SK-N-SH (cell line): ENCODE measurements at regions not wholly inside any gene's neighbourhood (a gene's known extent, or its start where the extent isn't known, plus 50 kb on each side); places are given as distances from the start of the nearest gene placed in this dataset.

Experiments used
- CTCF ChIA-PET: fragments of 300-600, 350-600 bp; formaldehyde crosslinking; extraction: SDS; loops from one replicate; lab custom pipeline; 2021; lab: Yijun Ruan, JAX
- POLR2A ChIA-PET: fragments of 350-600 bp; sonication (Branson Sonifier 250); formaldehyde crosslinking; extraction: SDS; loops from one replicate; lab custom pipeline; 2020; ENCODE audit warnings: antibody characterized with exemption, inconsistent platforms; lab: Yijun Ruan, JAX
- DNase-seq: peaks from one replicate; pipeline ENCODE4 v3.0.0; 2012
- H2AFZ ChIP-seq: fragments of 200-600 bp; sonication (generic); 2 replicates; pipeline ENCODE4 v1.8.1; 2016; ENCODE audit warnings: antibody characterized with exemption, mild to moderate bottlenecking, low read depth
- H3F3A ChIP-seq: fragments of 200-600 bp; sonication (generic); replicated peaks from 2 replicates; pipeline ENCODE3; 2016; ENCODE audit warnings: antibody characterized with exemption, mild to moderate bottlenecking; ENCODE audit not compliant: insufficient read depth
- H3K27ac ChIP-seq, 2 experiments: fragments of 200-500 bp in 1 of 2; fragments of 200-600 bp in 1 of 2; sonication (Bioruptor generic) in 1 of 2; sonication (generic), shearing (Covaris generic) in 1 of 2; 2 replicates each; pipeline versions ENCODE4 v1.5.1 to v1.6.1; 2014 to 2016; ENCODE audit warnings: low read depth in 2 of 2, inconsistent platforms in 1 of 2, low read length in 1 of 2, mild to moderate bottlenecking in 1 of 2, mixed read lengths in 1 of 2
- H3K27me3 ChIP-seq: fragments of 200-600 bp; sonication (generic), shearing (Covaris generic); 2 replicates; pipeline ENCODE4 v1.6.1; 2016; ENCODE audit warnings: mixed run types; ENCODE audit not compliant: insufficient read depth
- H3K36me3 ChIP-seq, 2 experiments: fragments of 200-500 bp in 1 of 2; fragments of 200-600 bp in 1 of 2; sonication (Bioruptor generic) in 1 of 2; sonication (generic) in 1 of 2; replicated peaks in 1 of 2; 2 replicates each; pipeline versions ENCODE3 to v1.5.1; 2014 to 2016; ENCODE audit warnings: low read length in 1 of 2, mild to moderate bottlenecking in 1 of 2; ENCODE audit not compliant: insufficient read depth in 2 of 2, control insufficient read depth in 1 of 2
- H3K4me1 ChIP-seq, 2 experiments: fragments of 200-500 bp in 1 of 2; fragments of 200-600 bp in 1 of 2; sonication (Bioruptor generic) in 1 of 2; sonication (generic), shearing (Covaris generic) in 1 of 2; 2 replicates each; pipeline versions ENCODE4 v1.5.1 to v1.6.1; 2014 to 2016; ENCODE audit warnings: low read depth in 1 of 2, low read length in 1 of 2, mixed run types in 1 of 2; ENCODE audit not compliant: insufficient read depth in 2 of 2, control insufficient read depth in 1 of 2
- H3K4me2 ChIP-seq: fragments of 200-600 bp; sonication (generic), shearing (Covaris generic); 2 replicates; pipeline ENCODE4 v1.6.1; 2017; ENCODE audit warnings: mixed run types
- H3K4me3 ChIP-seq, 2 experiments: fragments of 200-500 bp in 1 of 2; fragments of 200-600 bp in 1 of 2; sonication (Bioruptor generic) in 1 of 2; sonication (generic), shearing (Covaris generic) in 1 of 2; 2 replicates each; pipeline versions ENCODE4 v1.5.1 to v1.8.1; 2014 to 2016; ENCODE audit warnings: low read depth in 2 of 2, inconsistent platforms in 1 of 2, low read length in 1 of 2, mild to moderate bottlenecking in 1 of 2, mixed read lengths in 1 of 2, moderate library complexity in 1 of 2
- H3K79me2 ChIP-seq: fragments of 200-600 bp; sonication (generic); 2 replicates; pipeline ENCODE4 v1.8.1; 2017; ENCODE audit warnings: mild to moderate bottlenecking; ENCODE audit not compliant: insufficient read depth
- H3K9ac ChIP-seq: fragments of 200-600 bp; sonication (generic); 2 replicates; pipeline ENCODE4 v1.6.1; 2017; ENCODE audit warnings: mixed run types
- H3K9me2 ChIP-seq: fragments of 200-600 bp; sonication (generic); 2 replicates; pipeline ENCODE4 v1.6.1; 2017; ENCODE audit warnings: mixed run types
- H3K9me3 ChIP-seq: fragments of 200-600 bp; sonication (generic); 2 replicates; pipeline ENCODE4 v1.6.1; 2017; ENCODE audit warnings: mixed run types, mild to moderate bottlenecking, moderate library complexity
- H4K20me1 ChIP-seq: fragments of 200-600 bp; sonication (generic); 2 replicates; pipeline ENCODE4 v1.6.1; 2017; ENCODE audit warnings: mild to moderate bottlenecking, mixed run types; ENCODE audit not compliant: insufficient read depth
- CHD2 ChIP-seq: fragments of 150-350 bp; IDR thresholded peaks from 2 replicates; pipeline ENCODE4 v1.6.1; 2018; ENCODE audit warnings: low read length; ENCODE audit not compliant: partially characterized antibody
- ELF1 ChIP-seq: IDR thresholded peaks from 2 replicates; pipeline ENCODE4 v1.4.0; 2012
- FOXJ3 ChIP-seq: sonication (generic); formaldehyde crosslinking; IDR thresholded peaks from 2 replicates; pipeline ENCODE4 v1.5.1; 2020; ENCODE audit warnings: mild to moderate bottlenecking, missing genetic modification reagents
- GABPA ChIP-seq: IDR thresholded peaks from 2 replicates; pipeline ENCODE4 v1.4.0; 2012; ENCODE audit warnings: low read depth, mild to moderate bottlenecking
- JUND ChIP-seq: IDR thresholded peaks from 2 replicates; pipeline ENCODE4 v1.4.0; 2012
- MXI1 ChIP-seq: IDR thresholded peaks from 2 replicates; pipeline ENCODE4 v1.6.1; 2012; ENCODE audit warnings: mild to moderate bottlenecking, low read depth, low read length, improper control_type of control experiment
- NFIC ChIP-seq: IDR thresholded peaks from 2 replicates; pipeline ENCODE4 v1.4.0; 2012; ENCODE audit warnings: borderline replicate concordance
- NRF1 ChIP-seq: IDR thresholded peaks from 2 replicates; pipeline ENCODE4 v1.6.1; 2012; ENCODE audit warnings: low read depth, mild to moderate bottlenecking, low read length
- RCOR1 ChIP-seq: fragments of 150-350 bp; IDR thresholded peaks from 2 replicates; pipeline ENCODE4 v1.6.1; 2017; ENCODE audit warnings: antibody characterized with exemption, low read length
- SIN3A ChIP-seq: IDR thresholded peaks from 2 replicates; pipeline ENCODE4 v1.6.1; 2012; ENCODE audit warnings: low read depth, mild to moderate bottlenecking, low read length, moderate library complexity, borderline replicate concordance
- TAF1 ChIP-seq: IDR thresholded peaks from 2 replicates; pipeline ENCODE4 v1.6.1; 2012; ENCODE audit warnings: low read depth, mild to moderate bottlenecking, low read length, moderate library complexity, borderline replicate concordance
- WGBS: methylation state at CpG from one replicate; pipeline ENCODE4 v1.1.6; 2017; ENCODE audit warnings: low lambda C conversion rate; 5-methylcytosine and 5-hydroxymethylcytosine counted together
- TF ChIP-seq, protein P1 (sequence below): IDR thresholded peaks from 2 replicates; pipeline ENCODE4; 2012
- TF ChIP-seq, protein P2 (sequence below): fragments of 150-350 bp; IDR thresholded peaks from 2 replicates; pipeline ENCODE4 v1.6.1; 2017; ENCODE audit warnings: antibody characterized with exemption, low read length, low read depth, borderline replicate concordance
- TF ChIP-seq, protein P3 (sequence below): fragments of 200-600 bp; sonication (generic); IDR thresholded peaks from 2 replicates; pipeline ENCODE4 v1.6.1; 2017; ENCODE audit warnings: antibody characterized with exemption, mild to moderate bottlenecking, moderate library complexity

DNA sequence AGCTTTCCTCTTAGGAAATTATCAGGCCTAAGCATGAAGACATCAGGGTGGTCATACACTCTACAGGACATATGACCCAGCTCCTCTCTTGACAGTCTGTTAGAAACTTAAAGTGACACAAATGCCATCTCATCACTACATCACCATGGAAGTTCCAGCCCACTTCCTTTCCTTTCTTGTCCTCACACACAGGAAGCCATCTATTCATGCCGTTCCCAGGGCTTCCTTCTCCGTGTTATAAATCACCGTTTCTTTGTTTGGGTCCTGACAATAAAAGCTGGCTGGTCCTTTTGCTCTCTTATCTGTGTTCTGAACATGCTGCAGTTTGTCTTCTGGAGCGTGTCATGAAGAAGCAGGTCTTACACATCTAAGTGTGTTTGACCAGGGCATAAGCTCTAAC is 692.1 kb upstream of the CELF4 start:
- Histone ChIP-seq H3F3A (no peaks in the 10 kb centered on the region), H3K4me2 (no peak overlapping the region), H2AFZ (no peak overlapping the region), H3K79me2 (no peaks in the 10 kb centered on the region)
- POLR2A ChIA-PET, result no interaction called here
- no peak for DNase-seq
- CTCF ChIA-PET, result no interaction called here
- TF ChIP-seq, protein P1, sequence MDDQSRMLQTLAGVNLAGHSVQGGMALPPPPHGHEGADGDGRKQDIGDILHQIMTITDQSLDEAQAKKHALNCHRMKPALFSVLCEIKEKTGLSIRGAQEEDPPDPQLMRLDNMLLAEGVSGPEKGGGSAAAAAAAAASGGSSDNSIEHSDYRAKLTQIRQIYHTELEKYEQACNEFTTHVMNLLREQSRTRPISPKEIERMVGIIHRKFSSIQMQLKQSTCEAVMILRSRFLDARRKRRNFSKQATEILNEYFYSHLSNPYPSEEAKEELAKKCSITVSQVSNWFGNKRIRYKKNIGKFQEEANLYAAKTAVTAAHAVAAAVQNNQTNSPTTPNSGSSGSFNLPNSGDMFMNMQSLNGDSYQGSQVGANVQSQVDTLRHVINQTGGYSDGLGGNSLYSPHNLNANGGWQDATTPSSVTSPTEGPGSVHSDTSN, result no peak
- no peak for TF ChIP-seq ELF1
- no peak for TF ChIP-seq NRF1
- TF ChIP-seq MXI1, result no peak
- TF ChIP-seq GABPA, result no peak
- no peak for TF ChIP-seq FOXJ3 (CRISPR knock-in tag)
- TF ChIP-seq TAF1, result no peak
- no peak for TF ChIP-seq JUND
- no peak for TF ChIP-seq NFIC
- TF ChIP-seq SIN3A, result no peak
- TF ChIP-seq, protein P2, sequence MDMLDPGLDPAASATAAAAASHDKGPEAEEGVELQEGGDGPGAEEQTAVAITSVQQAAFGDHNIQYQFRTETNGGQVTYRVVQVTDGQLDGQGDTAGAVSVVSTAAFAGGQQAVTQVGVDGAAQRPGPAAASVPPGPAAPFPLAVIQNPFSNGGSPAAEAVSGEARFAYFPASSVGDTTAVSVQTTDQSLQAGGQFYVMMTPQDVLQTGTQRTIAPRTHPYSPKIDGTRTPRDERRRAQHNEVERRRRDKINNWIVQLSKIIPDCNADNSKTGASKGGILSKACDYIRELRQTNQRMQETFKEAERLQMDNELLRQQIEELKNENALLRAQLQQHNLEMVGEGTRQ, result no peak
- TF ChIP-seq RCOR1, result no peak
- TF ChIP-seq, protein P3, sequence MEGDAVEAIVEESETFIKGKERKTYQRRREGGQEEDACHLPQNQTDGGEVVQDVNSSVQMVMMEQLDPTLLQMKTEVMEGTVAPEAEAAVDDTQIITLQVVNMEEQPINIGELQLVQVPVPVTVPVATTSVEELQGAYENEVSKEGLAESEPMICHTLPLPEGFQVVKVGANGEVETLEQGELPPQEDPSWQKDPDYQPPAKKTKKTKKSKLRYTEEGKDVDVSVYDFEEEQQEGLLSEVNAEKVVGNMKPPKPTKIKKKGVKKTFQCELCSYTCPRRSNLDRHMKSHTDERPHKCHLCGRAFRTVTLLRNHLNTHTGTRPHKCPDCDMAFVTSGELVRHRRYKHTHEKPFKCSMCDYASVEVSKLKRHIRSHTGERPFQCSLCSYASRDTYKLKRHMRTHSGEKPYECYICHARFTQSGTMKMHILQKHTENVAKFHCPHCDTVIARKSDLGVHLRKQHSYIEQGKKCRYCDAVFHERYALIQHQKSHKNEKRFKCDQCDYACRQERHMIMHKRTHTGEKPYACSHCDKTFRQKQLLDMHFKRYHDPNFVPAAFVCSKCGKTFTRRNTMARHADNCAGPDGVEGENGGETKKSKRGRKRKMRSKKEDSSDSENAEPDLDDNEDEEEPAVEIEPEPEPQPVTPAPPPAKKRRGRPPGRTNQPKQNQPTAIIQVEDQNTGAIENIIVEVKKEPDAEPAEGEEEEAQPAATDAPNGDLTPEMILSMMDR, result no peak
- TF ChIP-seq, all 33 proteins: peak for 0
- Histone ChIP-seq H3K9ac (no peak overlapping the region), H4K20me1 (no peaks in the 10 kb centered on the region), H3K9me3 (no peaks in the 10 kb centered on the region), H3K36me3 (no peaks in the 10 kb centered on the region), H3K4me1 (no peaks in the 10 kb centered on the region), H3K27me3 (no peaks in the 10 kb centered on the region), H3K27ac (no peak overlapping the region), H3K9me2 (no peaks in the 10 kb centered on the region), H3K4me3 (no peak overlapping the region)
- 29% methylated on average over 4 of the region's 4 CpGs for WGBS

DNA sequence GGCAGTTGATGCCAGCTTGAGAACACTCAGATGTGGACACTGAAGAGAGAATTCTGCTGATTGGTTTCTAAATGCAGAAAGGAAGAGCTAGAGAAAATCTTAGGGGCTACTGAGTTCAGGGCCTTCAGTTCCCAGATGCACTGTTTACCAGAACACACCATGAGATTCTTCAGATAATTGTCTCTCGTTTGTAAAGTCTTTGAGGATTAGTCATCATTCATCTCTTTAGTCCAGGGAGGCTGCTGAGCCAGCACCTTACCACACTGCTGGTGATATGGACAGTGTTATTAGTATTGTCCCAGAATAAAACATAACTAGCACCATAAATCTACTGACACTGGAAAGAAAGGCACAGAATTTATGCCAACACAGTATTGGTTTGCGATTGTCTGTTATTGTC is 690.8 kb upstream of the CELF4 start:
- Histone ChIP-seq H2AFZ (no peak overlapping the region), H3K27me3 (no peaks in the 10 kb centered on the region), H3K9me3 (no peaks in the 10 kb centered on the region), H4K20me1 (no peaks in the 10 kb centered on the region), H3K27ac (no peak overlapping the region), H3K9me2 (no peaks in the 10 kb centered on the region), H3K4me2 (no peak overlapping the region), H3K79me2 (no peaks in the 10 kb centered on the region), H3K4me1 (no peaks in the 10 kb centered on the region), H3K36me3 (no peaks in the 10 kb centered on the region), H3F3A (no peaks in the 10 kb centered on the region), H3K4me3 (no peak overlapping the region), H3K9ac (no peak overlapping the region)
- no peak for DNase-seq
- no peak for TF ChIP-seq NRF1
- no peak for TF ChIP-seq CHD2
- no peak for TF ChIP-seq MXI1
- TF ChIP-seq JUND, result no peak
- CTCF ChIA-PET, result no interaction called here
- WGBS, result 24% methylated on average over 2 of the region's 2 CpGs
- POLR2A ChIA-PET, result no interaction called here
